Neural progenitor cell (in vitro differentiated cells): ENCODE measurements at regions not wholly inside any gene's neighbourhood (a gene's known extent, or its start where the extent isn't known, plus 50 kb on each side); places are given as distances from the start of the nearest gene placed in this dataset.
A peak's percentile ranks its signal among the peaks of the same experiment; 100 is the strongest.

ENCODE experiments used
- DNase-seq: peaks from one replicate; pipeline ENCODE4 v3.0.0-alpha.2; 2016; ENCODE audit warnings: low spot score
- H2AFZ ChIP-seq: fragments of 200-600 bp; sonication (generic); replicated peaks from 2 replicates; pipeline ENCODE4 v1.6.1; 2016; ENCODE audit warnings: antibody characterized with exemption
- H3F3A ChIP-seq: fragments of 200-600 bp; sonication (generic); 2 replicates; pipeline ENCODE4 v1.6.1; 2016; ENCODE audit warnings: antibody characterized with exemption, low read depth
- H3K27ac ChIP-seq: fragments of 200-600 bp; sonication (generic); 2 replicates; pipeline ENCODE4 v1.5.1; 2016; ENCODE audit warnings: mild to moderate bottlenecking
- H3K27me3 ChIP-seq: fragments of 200-600 bp; sonication (generic); 2 replicates; pipeline ENCODE4 v1.6.1; 2016; ENCODE audit warnings: mild to moderate bottlenecking, moderate library complexity
- H3K36me3 ChIP-seq: fragments of 200-600 bp; sonication (generic); 2 replicates; pipeline ENCODE4 v1.5.1; 2016
- H3K4me1 ChIP-seq: fragments of 200-600 bp; sonication (generic); 2 replicates; pipeline ENCODE4 v1.6.1; 2016; ENCODE audit warnings: mixed run types
- H3K4me2 ChIP-seq: fragments of 200-600 bp; sonication (generic); 2 replicates; pipeline ENCODE4 v1.6.1; 2016
- H3K4me3 ChIP-seq: fragments of 200-600 bp; sonication (generic); 2 replicates; pipeline ENCODE4 v1.5.1; 2016
- H3K79me2 ChIP-seq: fragments of 200-600 bp; sonication (generic); 2 replicates; pipeline ENCODE4 v1.6.1; 2016; ENCODE audit warnings: low read depth
- H3K9ac ChIP-seq: fragments of 200-600 bp; sonication (generic); 2 replicates; pipeline ENCODE4 v1.6.1; 2016
- H3K9me3 ChIP-seq: fragments of 200-600 bp; sonication (generic); 2 replicates; pipeline ENCODE4 v1.5.1; 2016; ENCODE audit warnings: low read depth
- H4K20me1 ChIP-seq: fragments of 200-600 bp; sonication (generic); 2 replicates; pipeline ENCODE4 v1.6.1; 2016; ENCODE audit warnings: low read depth
- H3K27ac Mint-ChIP-seq: 3 replicates; pipeline ENCODE4 v1.8.0; 2021; ENCODE audit warnings: mixed read lengths
- H3K27me3 Mint-ChIP-seq: 2 replicates; pipeline ENCODE4 v1.8.0; 2022; ENCODE audit warnings: low read depth, mild to moderate bottlenecking, inconsistent platforms, moderate library complexity, mixed read lengths; ENCODE audit not compliant: insufficient read depth
- H3K36me3 Mint-ChIP-seq: 3 replicates; pipeline ENCODE4 v1.8.0; 2021; ENCODE audit warnings: mixed read lengths
- H3K4me1 Mint-ChIP-seq: 3 replicates; pipeline ENCODE4 v1.8.0; 2021; ENCODE audit warnings: mixed read lengths
- H3K4me3 Mint-ChIP-seq: 3 replicates; pipeline ENCODE4 v1.8.0; 2021; ENCODE audit warnings: mild to moderate bottlenecking, moderate library complexity, mixed read lengths
- H3K9me3 Mint-ChIP-seq: 3 replicates; pipeline ENCODE4 v1.8.0; 2020; ENCODE audit warnings: mixed read lengths
- EZH2 ChIP-seq: fragments of 200-600 bp; sonication (generic); IDR thresholded peaks from 2 replicates; pipeline ENCODE4 v1.6.1; 2017; ENCODE audit warnings: antibody characterized with exemption, mild to moderate bottlenecking, moderate library complexity
- EZH2phosphoT487 ChIP-seq: fragments of 200-600 bp; sonication (generic); IDR thresholded peaks from 2 replicates; pipeline ENCODE4 v1.6.1; 2017; ENCODE audit warnings: antibody characterized with exemption
- TF ChIP-seq, protein P1 (sequence below): fragments of 200-600 bp; sonication (generic); IDR thresholded peaks from 2 replicates; pipeline ENCODE4 v1.5.1; 2017; ENCODE audit warnings: antibody characterized with exemption, mild to moderate bottlenecking

DNA sequence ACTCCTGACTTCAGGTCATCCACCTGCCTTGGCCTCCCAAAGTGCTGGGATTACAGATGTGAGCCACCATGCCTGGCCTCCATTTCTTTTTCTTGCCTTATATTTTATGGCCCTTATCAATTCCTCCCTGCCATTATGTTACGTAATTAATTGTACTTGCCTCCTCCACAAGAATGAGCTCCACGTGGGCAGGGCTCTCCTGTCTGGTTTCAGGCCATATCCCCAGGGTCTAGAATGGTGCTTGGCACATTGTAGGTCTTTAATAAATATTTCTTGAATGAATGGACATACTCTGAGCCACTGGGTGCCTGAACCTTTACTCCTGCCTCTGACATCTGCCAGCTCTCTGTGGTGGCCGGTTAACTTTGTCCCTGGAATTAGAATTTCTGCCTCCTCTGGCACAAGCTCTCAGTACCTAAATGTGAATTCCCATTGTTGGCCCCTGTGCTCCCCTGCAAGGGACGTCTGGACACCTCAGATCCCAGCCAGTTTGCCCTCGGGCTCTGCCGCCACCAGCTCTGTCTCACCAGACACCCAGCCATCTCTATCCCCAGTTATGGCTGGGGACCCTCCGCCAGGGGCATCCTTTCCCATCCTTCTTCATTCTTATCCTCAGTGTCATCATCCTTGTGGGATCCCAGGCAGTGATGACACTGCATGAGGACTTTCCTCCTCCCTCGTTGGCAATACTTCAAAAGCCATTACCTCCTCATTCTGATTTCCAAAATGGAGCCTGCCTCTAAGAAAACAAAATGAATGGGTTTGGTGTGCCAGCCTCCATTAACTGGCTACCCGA, 165.6 kb upstream of the SMAD3 start:
- no peak overlapping the region for H3K4me2 ChIP-seq
- no peaks in the 10 kb centered on the region for H3K36me3 ChIP-seq
- peaks cover 11% of the 10 kb centered on the region for H3K27me3 Mint-ChIP-seq
- H3K36me3 Mint-ChIP-seq: no peaks in the 10 kb centered on the region
- no peaks in the 10 kb centered on the region for H3K9me3 ChIP-seq
- no peak overlapping the region for H3K27ac ChIP-seq
- H2AFZ ChIP-seq: no peak overlapping the region
- peaks cover 5% of the 10 kb centered on the region for H3K9me3 Mint-ChIP-seq
- DNase-seq: no peak
- no peak overlapping the region for H3K4me3 Mint-ChIP-seq
- no peaks in the 10 kb centered on the region for H4K20me1 ChIP-seq
- TF ChIP-seq, protein P1, sequence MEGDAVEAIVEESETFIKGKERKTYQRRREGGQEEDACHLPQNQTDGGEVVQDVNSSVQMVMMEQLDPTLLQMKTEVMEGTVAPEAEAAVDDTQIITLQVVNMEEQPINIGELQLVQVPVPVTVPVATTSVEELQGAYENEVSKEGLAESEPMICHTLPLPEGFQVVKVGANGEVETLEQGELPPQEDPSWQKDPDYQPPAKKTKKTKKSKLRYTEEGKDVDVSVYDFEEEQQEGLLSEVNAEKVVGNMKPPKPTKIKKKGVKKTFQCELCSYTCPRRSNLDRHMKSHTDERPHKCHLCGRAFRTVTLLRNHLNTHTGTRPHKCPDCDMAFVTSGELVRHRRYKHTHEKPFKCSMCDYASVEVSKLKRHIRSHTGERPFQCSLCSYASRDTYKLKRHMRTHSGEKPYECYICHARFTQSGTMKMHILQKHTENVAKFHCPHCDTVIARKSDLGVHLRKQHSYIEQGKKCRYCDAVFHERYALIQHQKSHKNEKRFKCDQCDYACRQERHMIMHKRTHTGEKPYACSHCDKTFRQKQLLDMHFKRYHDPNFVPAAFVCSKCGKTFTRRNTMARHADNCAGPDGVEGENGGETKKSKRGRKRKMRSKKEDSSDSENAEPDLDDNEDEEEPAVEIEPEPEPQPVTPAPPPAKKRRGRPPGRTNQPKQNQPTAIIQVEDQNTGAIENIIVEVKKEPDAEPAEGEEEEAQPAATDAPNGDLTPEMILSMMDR: no peak
- TF ChIP-seq EZH2: no peak
- H3K9ac ChIP-seq: no peak overlapping the region
- no peaks in the 10 kb centered on the region for H3K79me2 ChIP-seq
- H3F3A ChIP-seq: peaks cover 8% of the 10 kb centered on the region
- no peaks in the 10 kb centered on the region for H3K27me3 ChIP-seq
- H3K4me1 ChIP-seq: peaks cover 11% of the 10 kb centered on the region
- peaks cover 6% of the 10 kb centered on the region for H3K4me1 Mint-ChIP-seq
- no peak overlapping the region for H3K4me3 ChIP-seq
- H3K27ac Mint-ChIP-seq: no peak overlapping the region

DNA sequence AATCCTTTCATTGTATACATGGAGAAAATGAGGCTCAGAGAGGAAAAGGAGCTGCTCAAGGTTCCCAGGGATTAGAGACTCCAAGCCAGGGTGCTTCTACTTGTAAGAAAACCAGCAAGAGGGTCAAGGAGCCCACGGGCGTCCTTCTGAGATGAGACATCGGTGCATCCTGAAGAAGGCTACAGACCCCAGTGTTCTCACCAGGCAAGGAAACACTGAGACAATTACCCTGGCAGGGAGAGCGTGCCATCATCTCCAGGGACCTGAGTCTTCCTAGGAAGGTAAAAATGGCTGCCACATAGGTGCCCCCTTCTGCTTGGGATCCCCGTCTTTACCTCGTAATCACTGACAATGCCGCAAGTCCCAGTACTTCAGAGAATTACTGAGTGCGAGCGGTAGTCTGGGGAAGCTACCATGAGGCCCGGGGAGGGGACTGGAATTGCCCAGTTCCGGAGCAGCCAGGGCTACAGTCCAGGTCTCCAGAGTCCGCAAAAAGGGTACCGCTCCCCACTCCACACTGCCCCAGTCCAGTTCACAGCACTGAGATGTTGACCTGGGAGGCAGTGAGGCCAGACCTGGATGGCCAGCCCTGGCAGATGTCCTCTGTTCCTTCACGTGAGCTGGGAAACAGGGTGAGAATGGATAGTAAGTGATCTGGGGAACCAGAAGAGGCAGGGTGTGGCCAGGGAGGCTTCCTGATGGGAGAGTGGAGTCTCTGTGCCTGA, 164.7 kb upstream of the SMAD3 start:
- H3K4me3 Mint-ChIP-seq: no peak overlapping the region
- Histone ChIP-seq H3K27me3 (no peaks in the 10 kb centered on the region), H4K20me1 (no peaks in the 10 kb centered on the region), H3F3A (peaks cover 8% of the 10 kb centered on the region), H3K27ac (no peak overlapping the region), H3K36me3 (no peaks in the 10 kb centered on the region), H3K79me2 (no peaks in the 10 kb centered on the region), H3K4me3 (no peak overlapping the region), H3K9ac (no peak overlapping the region), H3K4me2 (no peak overlapping the region), H2AFZ (no peak overlapping the region), H3K4me1 (peaks cover 11% of the 10 kb centered on the region), H3K9me3 (no peaks in the 10 kb centered on the region)
- H3K27me3 Mint-ChIP-seq: peaks cover 11% of the 10 kb centered on the region
- H3K4me1 Mint-ChIP-seq: peaks cover 6% of the 10 kb centered on the region
- H3K27ac Mint-ChIP-seq: peak overlapping the region; percentile 40
- TF ChIP-seq EZH2 (no peak), EZH2phosphoT487 (no peak)
- TF ChIP-seq, protein P1: no peak
- no peaks in the 10 kb centered on the region for H3K36me3 Mint-ChIP-seq
- no peak for DNase-seq
- H3K9me3 Mint-ChIP-seq: peaks cover 8% of the 10 kb centered on the region

DNA sequence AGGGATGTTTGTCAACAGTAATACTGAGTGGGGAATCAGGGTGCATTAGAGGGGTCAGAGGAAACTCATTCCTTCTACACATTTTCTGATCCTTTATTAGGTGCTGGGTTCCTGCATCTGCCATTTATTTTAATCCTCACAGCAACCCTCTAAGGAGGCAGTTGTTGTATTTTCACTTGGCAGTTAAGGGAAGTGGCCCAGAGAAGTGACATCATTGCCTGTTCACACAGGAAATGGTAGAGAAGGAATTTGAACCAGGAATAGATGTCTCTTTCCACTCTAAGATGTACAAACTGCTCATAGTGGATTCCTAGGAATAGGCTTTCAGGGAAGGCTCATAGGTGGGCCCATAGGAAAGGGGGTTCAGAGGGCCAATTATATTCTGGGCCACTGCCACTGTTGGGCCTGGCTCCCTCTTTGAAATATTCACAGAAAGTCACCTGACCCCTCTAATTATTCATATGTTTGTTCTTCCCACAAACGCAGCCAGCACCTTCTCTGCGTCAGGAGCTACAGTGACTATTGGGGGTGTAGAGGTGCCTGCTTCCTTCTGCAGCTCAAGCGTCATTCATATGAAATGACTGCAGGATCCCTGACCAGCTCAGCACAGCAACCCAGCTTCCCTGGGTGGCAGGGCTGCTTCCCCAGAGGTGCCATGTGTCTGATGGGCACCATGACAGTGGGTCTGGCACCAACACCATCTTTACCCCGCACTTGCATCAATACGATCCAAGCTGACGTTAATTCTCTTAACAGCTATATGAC, 163.9 kb upstream of the SMAD3 start:
- no peaks in the 10 kb centered on the region for H4K20me1 ChIP-seq
- no peaks in the 10 kb centered on the region for H3K79me2 ChIP-seq
- no peak for DNase-seq
- H3K36me3 Mint-ChIP-seq: no peaks in the 10 kb centered on the region
- H3K36me3 ChIP-seq: no peaks in the 10 kb centered on the region
- H3K4me2 ChIP-seq: no peak overlapping the region
- TF ChIP-seq, protein P1: no peak
- TF ChIP-seq EZH2phosphoT487: no peak
- no peak for TF ChIP-seq EZH2
- H3K27me3 Mint-ChIP-seq: peaks cover 11% of the 10 kb centered on the region
- H2AFZ ChIP-seq: no peak overlapping the region
- no peak overlapping the region for H3K27ac ChIP-seq
- H3K4me3 ChIP-seq: no peak overlapping the region
- H3K27ac Mint-ChIP-seq: peak overlapping the region; percentile 40
- no peak overlapping the region for H3K4me3 Mint-ChIP-seq
- peaks cover 7% of the 10 kb centered on the region for H3K4me1 Mint-ChIP-seq
- peaks cover 11% of the 10 kb centered on the region for H3K4me1 ChIP-seq
- H3F3A ChIP-seq: peaks cover 8% of the 10 kb centered on the region
- peaks cover 8% of the 10 kb centered on the region for H3K9me3 Mint-ChIP-seq
- H3K9me3 ChIP-seq: no peaks in the 10 kb centered on the region
- H3K27me3 ChIP-seq: no peaks in the 10 kb centered on the region
- no peak overlapping the region for H3K9ac ChIP-seq
